K562 (cell line): ENCODE measurements at regions not wholly inside any gene's neighbourhood (a gene's known extent, or its start where the extent isn't known, plus 50 kb on each side); places are given as distances from the start of the nearest gene placed in this dataset.

Experiments used
- ARID2 ChIP-seq: fragments of 450-650 bp; IDR thresholded peaks from 2 replicates; pipeline ENCODE4 v1.6.1; 2017; ENCODE audit warnings: antibody characterized with exemption, mild to moderate bottlenecking
- EWSR1 ChIP-seq: fragments of 450-650 bp; IDR thresholded peaks from 2 replicates; pipeline ENCODE4 v1.6.1; 2018; ENCODE audit warnings: borderline replicate concordance, mild to moderate bottlenecking, low read depth, moderate library complexity; ENCODE audit not compliant: partially characterized antibody
- FOXA3 ChIP-seq, 2 experiments: fragments of 450-650 bp in 1 of 2; sonication (generic) in 1 of 2; formaldehyde crosslinking; IDR thresholded peaks in 1 of 2; conservative IDR thresholded peaks in 1 of 2; 2 replicates each; pipeline versions ENCODE4 v1.4.0 to v1.8.0; 2020 to 2022; ENCODE audit warnings: mild to moderate bottlenecking in 2 of 2, missing genetic modification reagents in 1 of 2
- FOXK2 ChIP-seq, 2 experiments: fragments of 450-650 bp; IDR thresholded peaks in 1 of 2; conservative IDR thresholded peaks in 1 of 2; 2 replicates each; pipeline ENCODE4 v1.6.1; 2016; ENCODE audit warnings: low read depth in 2 of 2, mild to moderate bottlenecking in 1 of 2
- MTA2 ChIP-seq: fragments of 450-650 bp; IDR thresholded peaks from 2 replicates; pipeline ENCODE4 v1.6.1; 2016; ENCODE audit warnings: low read depth
- SMARCB1 ChIP-seq: IDR thresholded peaks from 2 replicates; pipeline ENCODE4 v1.6.1; 2011; ENCODE audit warnings: improper control_type of control experiment, low read depth; ENCODE audit not compliant: insufficient read length
- SMC3 ChIP-seq: conservative IDR thresholded peaks from 2 replicates; pipeline ENCODE4 v1.6.1; 2011; ENCODE audit warnings: low read depth, low read length, improper control_type of control experiment; ENCODE audit not compliant: insufficient read depth
- TGIF2 ChIP-seq: sonication (generic); formaldehyde crosslinking; IDR thresholded peaks from 2 replicates; pipeline ENCODE4 v1.8.1; 2022; ENCODE audit warnings: mild to moderate bottlenecking, missing genetic modification reagents, moderate library complexity
- YY1 ChIP-seq, 3 experiments: IDR thresholded peaks; 2 replicates each; pipeline ENCODE4 v1.6.1; 2011; ENCODE audit warnings: low read length in 2 of 3, mild to moderate bottlenecking in 2 of 3, moderate library complexity in 2 of 3, borderline replicate concordance in 1 of 3, control low read depth in 1 of 3, low read depth in 1 of 3; ENCODE audit not compliant: insufficient read depth in 3 of 3, insufficient replicate concordance in 2 of 3, control insufficient read depth in 1 of 3, insufficient read length in 1 of 3; ENCODE audit errors: extremely low read depth in 1 of 3
- ZC3H8 ChIP-seq: fragments of 450-650 bp; IDR thresholded peaks from 2 replicates; pipeline ENCODE4 v1.6.1; 2017
- ZNF124 ChIP-seq: sonication (generic); formaldehyde crosslinking; IDR thresholded peaks from 2 replicates; pipeline ENCODE4 v1.8.1; 2022; ENCODE audit warnings: missing genetic modification reagents
- ZNF41 ChIP-seq: fragments of 250-450 bp; sonication (Bioruptor Pico); conservative IDR thresholded peaks from 2 replicates; pipeline ENCODE4 v1.4.0; 2020; ENCODE audit warnings: mild to moderate bottlenecking
- TF ChIP-seq, protein P1 (sequence below): IDR thresholded peaks from 2 replicates; pipeline ENCODE4 v1.6.1; 2014; ENCODE audit warnings: antibody characterized with exemption
- TF ChIP-seq, protein P2 (sequence below), 3 experiments: IDR thresholded peaks in 2 of 3; conservative IDR thresholded peaks in 1 of 3; 2 replicates each; pipeline ENCODE4 v1.5.1; 2011 to 2012; ENCODE audit warnings: low read length in 3 of 3, mild to moderate bottlenecking in 3 of 3, control low read depth in 2 of 3, improper control_type of control experiment in 1 of 3, inconsistent platforms in 1 of 3, low read depth in 1 of 3, mixed read lengths in 1 of 3, moderate library complexity in 1 of 3; ENCODE audit not compliant: insufficient read depth in 2 of 3
- TF ChIP-seq, protein P3 (sequence below): fragments of 200-800 bp; sonication (Bioruptor generic); IDR thresholded peaks from 2 replicates; pipeline ENCODE4 v1.6.1; 2017; ENCODE audit warnings: missing genetic modification characterization, missing compliant biosample characterization
- TF ChIP-seq, protein P4 (sequence below): fragments of 450-650 bp; formaldehyde crosslinking; IDR thresholded peaks from 2 replicates; pipeline ENCODE4 v1.4.0; 2020; ENCODE audit warnings: mild to moderate bottlenecking, moderate library complexity

DNA sequence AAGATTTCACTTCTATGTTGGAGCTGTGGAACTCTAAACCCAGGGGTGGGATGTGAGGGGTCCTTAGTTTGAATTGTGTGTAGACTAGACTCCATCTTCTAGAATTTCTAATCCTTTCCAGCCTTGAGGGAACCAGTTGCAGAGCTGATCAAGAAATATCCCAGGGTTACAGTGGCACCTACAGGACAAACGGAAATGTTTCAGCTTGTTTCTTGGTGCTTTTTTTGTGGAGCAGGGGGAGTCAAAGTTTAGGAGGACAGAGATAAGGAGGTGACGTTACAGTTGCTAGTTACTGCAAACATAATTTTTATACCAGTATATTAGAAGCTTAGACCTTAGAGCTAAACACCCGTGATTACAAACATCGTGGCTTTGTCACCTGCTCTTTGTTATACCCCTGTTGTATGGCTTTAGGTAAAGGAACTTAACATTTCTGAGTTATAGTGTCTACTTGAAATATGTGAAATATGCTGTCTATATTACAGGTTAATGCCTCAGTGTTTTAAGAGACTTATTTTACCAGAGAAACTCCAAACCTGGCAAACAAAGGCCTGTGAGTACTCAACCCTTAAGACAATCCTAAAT lies 84.5 kb upstream of the DYNC1I1 start (continued):
- TF ChIP-seq YY1 (IDR thresholded peaks at IDR 0.05; ENCODE audit: borderline replicate concordance in 1 of 3, control insufficient read depth in 1 of 3, extremely low read depth in 1 of 3, insufficient read depth in 3 of 3, insufficient read length in 1 of 3, insufficient replicate concordance in 2 of 3, low read depth in 1 of 3, low read length in 2 of 3) (no peak), ARID2 (peak; percentile 47; the same call in 1 of the 2 replicates), TGIF2 (no peak), EWSR1 (no peak), ZNF124 (no peak), ZNF41 (CRISPR knock-in tag) (no peak), FOXA3 (CRISPR knock-in tag; conservative IDR thresholded peaks at IDR 0.05 in 1 of 2, IDR thresholded peaks at IDR 0.05 in 1 of 2) (no peak), FOXK2 (conservative IDR thresholded peaks at IDR 0.05 in 1 of 2, IDR thresholded peaks at IDR 0.05 in 1 of 2; ENCODE audit: low read depth in 2 of 2) (0 out of 4 replicates have a peak, but pooled peaks of 1 of the 2 experiments have one; percentile 21), MTA2 (no peak), SMARCB1 (no peak), SMC3 (peak; percentile 30; the same call in 1 of the 2 replicates), ZC3H8 (no peak)
- TF ChIP-seq, protein P1, sequence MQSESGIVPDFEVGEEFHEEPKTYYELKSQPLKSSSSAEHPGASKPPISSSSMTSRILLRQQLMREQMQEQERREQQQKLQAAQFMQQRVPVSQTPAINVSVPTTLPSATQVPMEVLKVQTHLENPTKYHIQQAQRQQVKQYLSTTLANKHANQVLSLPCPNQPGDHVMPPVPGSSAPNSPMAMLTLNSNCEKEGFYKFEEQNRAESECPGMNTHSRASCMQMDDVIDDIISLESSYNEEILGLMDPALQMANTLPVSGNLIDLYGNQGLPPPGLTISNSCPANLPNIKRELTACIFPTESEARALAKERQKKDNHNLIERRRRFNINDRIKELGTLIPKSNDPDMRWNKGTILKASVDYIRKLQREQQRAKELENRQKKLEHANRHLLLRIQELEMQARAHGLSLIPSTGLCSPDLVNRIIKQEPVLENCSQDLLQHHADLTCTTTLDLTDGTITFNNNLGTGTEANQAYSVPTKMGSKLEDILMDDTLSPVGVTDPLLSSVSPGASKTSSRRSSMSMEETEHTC, result no peak
- TF ChIP-seq, protein P2, sequence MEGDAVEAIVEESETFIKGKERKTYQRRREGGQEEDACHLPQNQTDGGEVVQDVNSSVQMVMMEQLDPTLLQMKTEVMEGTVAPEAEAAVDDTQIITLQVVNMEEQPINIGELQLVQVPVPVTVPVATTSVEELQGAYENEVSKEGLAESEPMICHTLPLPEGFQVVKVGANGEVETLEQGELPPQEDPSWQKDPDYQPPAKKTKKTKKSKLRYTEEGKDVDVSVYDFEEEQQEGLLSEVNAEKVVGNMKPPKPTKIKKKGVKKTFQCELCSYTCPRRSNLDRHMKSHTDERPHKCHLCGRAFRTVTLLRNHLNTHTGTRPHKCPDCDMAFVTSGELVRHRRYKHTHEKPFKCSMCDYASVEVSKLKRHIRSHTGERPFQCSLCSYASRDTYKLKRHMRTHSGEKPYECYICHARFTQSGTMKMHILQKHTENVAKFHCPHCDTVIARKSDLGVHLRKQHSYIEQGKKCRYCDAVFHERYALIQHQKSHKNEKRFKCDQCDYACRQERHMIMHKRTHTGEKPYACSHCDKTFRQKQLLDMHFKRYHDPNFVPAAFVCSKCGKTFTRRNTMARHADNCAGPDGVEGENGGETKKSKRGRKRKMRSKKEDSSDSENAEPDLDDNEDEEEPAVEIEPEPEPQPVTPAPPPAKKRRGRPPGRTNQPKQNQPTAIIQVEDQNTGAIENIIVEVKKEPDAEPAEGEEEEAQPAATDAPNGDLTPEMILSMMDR (IDR thresholded peaks at IDR 0.05 in 2 of 3, conservative IDR thresholded peaks at IDR 0.05 in 1 of 3; ENCODE audit: insufficient read depth in 2 of 3, low read depth in 1 of 3, low read length in 3 of 3), result peak; percentile 36 to 67 (median 54); a peak in 4 of 6 replicates
- TF ChIP-seq, protein P3, sequence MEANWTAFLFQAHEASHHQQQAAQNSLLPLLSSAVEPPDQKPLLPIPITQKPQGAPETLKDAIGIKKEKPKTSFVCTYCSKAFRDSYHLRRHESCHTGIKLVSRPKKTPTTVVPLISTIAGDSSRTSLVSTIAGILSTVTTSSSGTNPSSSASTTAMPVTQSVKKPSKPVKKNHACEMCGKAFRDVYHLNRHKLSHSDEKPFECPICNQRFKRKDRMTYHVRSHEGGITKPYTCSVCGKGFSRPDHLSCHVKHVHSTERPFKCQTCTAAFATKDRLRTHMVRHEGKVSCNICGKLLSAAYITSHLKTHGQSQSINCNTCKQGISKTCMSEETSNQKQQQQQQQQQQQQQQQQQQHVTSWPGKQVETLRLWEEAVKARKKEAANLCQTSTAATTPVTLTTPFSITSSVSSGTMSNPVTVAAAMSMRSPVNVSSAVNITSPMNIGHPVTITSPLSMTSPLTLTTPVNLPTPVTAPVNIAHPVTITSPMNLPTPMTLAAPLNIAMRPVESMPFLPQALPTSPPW, result peak; percentile 52; the same call in 1 of the 2 replicates
- TF ChIP-seq, protein P4, sequence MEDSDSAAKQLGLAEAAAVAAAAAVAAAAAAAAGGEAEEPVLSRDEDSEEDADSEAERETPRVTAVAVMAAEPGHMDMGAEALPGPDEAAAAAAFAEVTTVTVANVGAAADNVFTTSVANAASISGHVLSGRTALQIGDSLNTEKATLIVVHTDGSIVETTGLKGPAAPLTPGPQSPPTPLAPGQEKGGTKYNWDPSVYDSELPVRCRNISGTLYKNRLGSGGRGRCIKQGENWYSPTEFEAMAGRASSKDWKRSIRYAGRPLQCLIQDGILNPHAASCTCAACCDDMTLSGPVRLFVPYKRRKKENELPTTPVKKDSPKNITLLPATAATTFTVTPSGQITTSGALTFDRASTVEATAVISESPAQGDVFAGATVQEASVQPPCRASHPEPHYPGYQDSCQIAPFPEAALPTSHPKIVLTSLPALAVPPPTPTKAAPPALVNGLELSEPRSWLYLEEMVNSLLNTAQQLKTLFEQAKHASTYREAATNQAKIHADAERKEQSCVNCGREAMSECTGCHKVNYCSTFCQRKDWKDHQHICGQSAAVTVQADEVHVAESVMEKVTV (CRISPR knock-in tag), result peak; percentile 85
